ENCODE measurements at regions not wholly inside any gene's neighbourhood (a gene's known extent, or its start where the extent isn't known, plus 50 kb on each side); places are given as distances from the start of the nearest gene placed in this dataset.

DNA sequence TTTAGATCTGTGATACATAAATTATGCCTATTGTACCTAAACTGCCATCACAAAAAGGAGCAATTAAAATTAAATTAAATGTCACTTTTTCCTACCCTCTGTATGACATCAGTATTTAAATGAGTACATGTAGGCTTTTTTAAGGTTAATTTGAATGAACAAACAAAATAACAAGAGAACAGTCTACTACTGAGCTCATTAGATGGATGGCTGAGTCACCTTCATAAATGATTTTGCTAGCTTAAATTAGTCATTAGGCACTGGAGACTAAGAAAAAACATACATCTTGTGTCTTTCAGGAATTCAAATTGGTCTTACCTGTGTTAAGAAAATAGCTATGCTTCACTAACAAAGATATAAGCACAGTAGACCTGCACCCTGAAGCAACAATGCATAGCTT lies 153.6 kb downstream of the RCN1 start:
- H3K36me3 ChIP-seq (ENCODE audit: control insufficient read depth, insufficient read depth, low read length): no peaks in the 10 kb centered on the region
- no peak overlapping the region for H3K4me3 ChIP-seq (ENCODE audit: low read length)
- H3K9me3 ChIP-seq (ENCODE audit: control insufficient read depth, low read length): no peaks in the 10 kb centered on the region
- H3K9ac ChIP-seq (ENCODE audit: low read length): no peak overlapping the region
- no peaks in the 10 kb centered on the region for H3K27me3 ChIP-seq (ENCODE audit: control insufficient read depth, insufficient read depth, low read length)
- no peaks in the 10 kb centered on the region for H3K4me1 ChIP-seq (ENCODE audit: control insufficient read depth, insufficient read depth, low read length)

DNA sequence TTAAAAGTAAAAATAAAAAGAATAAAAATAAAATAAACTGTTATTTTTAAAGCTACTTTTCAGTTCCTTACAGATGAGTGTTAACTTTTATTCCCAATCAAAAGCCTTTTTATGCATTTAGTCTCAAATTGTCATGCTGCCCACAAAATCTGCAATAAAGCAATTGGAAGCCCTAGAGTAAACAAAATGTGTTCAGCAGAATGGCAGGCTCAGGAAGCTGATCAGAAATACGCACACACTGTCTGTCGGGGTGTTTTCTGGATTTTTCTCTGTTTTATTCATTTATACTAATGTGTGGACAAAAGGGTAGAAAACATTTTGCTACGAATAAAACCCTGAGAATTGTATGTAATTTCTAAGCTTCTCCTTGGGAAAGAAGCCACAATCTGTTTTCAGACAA lies 162.8 kb downstream of the RCN1 start:
- Histone ChIP-seq H3K9ac (ENCODE audit: low read length) (no peak overlapping the region), H3K9me3 (ENCODE audit: control insufficient read depth, low read length) (no peaks in the 10 kb centered on the region), H3K36me3 (ENCODE audit: control insufficient read depth, insufficient read depth, low read length) (no peaks in the 10 kb centered on the region), H3K4me3 (ENCODE audit: low read length) (no peak overlapping the region), H3K4me1 (ENCODE audit: control insufficient read depth, insufficient read depth, low read length) (no peaks in the 10 kb centered on the region), H3K27me3 (ENCODE audit: control insufficient read depth, insufficient read depth, low read length) (no peaks in the 10 kb centered on the region)

DNA sequence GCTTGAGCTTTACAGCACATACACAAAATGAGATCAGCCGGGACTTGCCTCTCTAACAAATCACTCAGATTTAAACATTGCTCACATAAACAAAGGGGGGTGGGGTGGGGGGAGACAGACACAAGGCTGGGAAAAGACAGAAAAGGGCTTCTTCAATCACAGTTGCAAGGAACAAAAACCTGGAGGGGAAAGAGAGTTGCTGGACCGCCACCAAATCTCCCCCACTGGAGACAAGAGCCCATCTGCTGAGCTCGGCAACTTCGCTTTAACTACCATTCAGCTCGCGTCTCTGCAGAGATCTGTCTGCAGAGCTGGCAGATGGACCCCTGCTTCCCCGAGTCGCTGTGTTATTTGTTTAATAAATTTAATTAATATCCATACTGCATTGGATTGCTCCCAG lies 165.0 kb downstream of the RCN1 start:
- H3K9ac ChIP-seq (ENCODE audit: low read length): no peak overlapping the region
- H3K36me3 ChIP-seq (ENCODE audit: control insufficient read depth, insufficient read depth, low read length): no peaks in the 10 kb centered on the region
- H3K9me3 ChIP-seq (ENCODE audit: control insufficient read depth, low read length): no peaks in the 10 kb centered on the region
- no peak overlapping the region for H3K4me3 ChIP-seq (ENCODE audit: low read length)
- no peaks in the 10 kb centered on the region for H3K27me3 ChIP-seq (ENCODE audit: control insufficient read depth, insufficient read depth, low read length)
- no peaks in the 10 kb centered on the region for H3K4me1 ChIP-seq (ENCODE audit: control insufficient read depth, insufficient read depth, low read length)

DNA sequence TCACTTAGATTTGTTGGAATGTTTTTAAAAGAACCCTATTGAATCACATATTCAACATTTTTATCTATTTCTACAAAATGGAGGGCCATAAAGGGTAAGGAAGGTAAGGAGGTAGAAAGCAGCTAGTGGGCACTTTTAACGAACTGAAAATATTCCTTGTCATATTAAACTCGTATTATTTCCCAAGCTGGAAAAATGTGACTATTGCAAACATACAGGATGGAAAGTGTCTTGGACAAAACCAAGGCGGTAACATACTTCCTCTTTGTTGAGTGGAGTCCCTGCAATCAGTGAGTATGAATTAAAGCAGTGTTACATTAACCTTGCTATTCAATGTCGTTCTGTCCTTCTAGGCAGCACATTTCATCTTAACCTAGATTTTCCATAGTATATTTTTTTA lies 165.6 kb downstream of the RCN1 start:
- no peak overlapping the region for H3K9ac ChIP-seq (ENCODE audit: low read length)
- H3K36me3 ChIP-seq (ENCODE audit: control insufficient read depth, insufficient read depth, low read length): no peaks in the 10 kb centered on the region
- H3K4me1 ChIP-seq (ENCODE audit: control insufficient read depth, insufficient read depth, low read length): no peaks in the 10 kb centered on the region

DNA sequence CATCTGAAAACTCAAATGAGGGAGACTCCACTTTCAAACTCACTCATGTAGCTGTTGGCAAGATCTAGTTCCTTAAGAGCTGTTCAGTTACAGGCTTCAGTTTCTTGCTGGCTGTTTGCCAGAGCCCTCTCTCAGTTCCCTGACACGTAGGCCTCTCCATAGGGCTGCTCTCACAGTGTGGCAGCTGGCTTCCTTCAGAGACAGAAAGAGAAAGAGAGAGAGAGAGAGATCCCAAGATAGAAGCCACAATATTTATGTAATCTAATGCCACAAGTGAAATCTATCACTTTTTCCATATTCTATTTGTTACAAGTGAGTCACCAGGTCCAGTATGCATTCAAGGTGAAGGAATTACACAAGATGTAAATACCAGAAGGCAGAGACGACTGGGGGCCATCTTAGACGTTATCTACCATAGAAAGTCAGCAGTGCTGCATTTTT lies 168.8 kb downstream of the RCN1 start:
- Histone ChIP-seq H3K27me3 (ENCODE audit: control insufficient read depth, insufficient read depth, low read length) (no peaks in the 10 kb centered on the region), H3K9me3 (ENCODE audit: control insufficient read depth, low read length) (no peaks in the 10 kb centered on the region), H3K36me3 (ENCODE audit: control insufficient read depth, insufficient read depth, low read length) (no peaks in the 10 kb centered on the region), H3K4me1 (ENCODE audit: control insufficient read depth, insufficient read depth, low read length) (no peaks in the 10 kb centered on the region), H3K4me3 (ENCODE audit: low read length) (no peak overlapping the region), H3K9ac (ENCODE audit: low read length) (no peak overlapping the region)

More for the DNA sequence above, 165.6 kb downstream of the RCN1 start:
- Histone ChIP-seq H3K27me3 (ENCODE audit: control insufficient read depth, insufficient read depth, low read length) (no peaks in the 10 kb centered on the region), H3K4me3 (ENCODE audit: low read length) (no peak overlapping the region), H3K9me3 (ENCODE audit: control insufficient read depth, low read length) (no peaks in the 10 kb centered on the region)

DNA sequence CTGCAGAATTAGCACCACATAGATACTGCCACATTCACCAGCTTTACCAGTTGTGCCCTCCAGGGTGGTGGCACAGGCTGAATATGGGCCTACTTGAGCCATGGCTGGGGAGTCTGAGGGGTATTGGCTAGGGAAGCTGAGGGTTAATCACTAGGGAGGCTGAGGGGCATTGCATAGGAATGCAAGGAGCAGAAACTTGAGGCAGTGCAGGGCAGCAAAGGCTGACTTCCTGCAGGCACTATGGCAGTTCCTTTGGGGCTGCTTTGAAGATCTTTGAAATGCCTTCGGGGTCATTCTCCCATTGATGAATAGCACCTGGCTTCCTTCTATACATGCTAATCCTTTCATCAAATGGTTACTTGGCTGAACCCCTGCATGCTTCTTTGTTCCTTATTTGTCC lies 171.5 kb downstream of the RCN1 start:
- Histone ChIP-seq H3K4me1 (ENCODE audit: control insufficient read depth, insufficient read depth, low read length) (no peaks in the 10 kb centered on the region), H3K36me3 (ENCODE audit: control insufficient read depth, insufficient read depth, low read length) (no peaks in the 10 kb centered on the region), H3K4me3 (ENCODE audit: low read length) (no peak overlapping the region), H3K9me3 (ENCODE audit: control insufficient read depth, low read length) (no peaks in the 10 kb centered on the region), H3K9ac (ENCODE audit: low read length) (no peak overlapping the region), H3K27me3 (ENCODE audit: control insufficient read depth, insufficient read depth, low read length) (no peaks in the 10 kb centered on the region)

DNA sequence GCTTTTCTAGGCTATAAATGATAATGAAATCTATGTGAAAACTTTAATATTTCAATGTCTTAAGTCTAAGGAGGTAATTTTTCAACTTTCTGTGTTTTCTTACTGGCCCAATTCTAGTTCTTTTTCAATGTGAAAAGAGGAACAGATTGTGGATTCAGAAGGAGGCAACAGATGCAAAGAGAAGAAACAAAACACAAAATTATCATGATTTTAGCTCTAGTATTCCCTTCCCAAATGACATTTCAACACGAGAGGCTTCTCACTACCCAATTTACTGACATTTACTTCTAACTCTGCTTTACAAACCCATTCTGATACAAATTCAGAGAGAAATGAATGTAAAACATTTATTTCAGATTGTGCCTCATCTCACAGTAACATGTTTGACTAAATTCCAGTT lies 169.4 kb downstream of the WT1 start:
- Histone ChIP-seq H3K9me3 (ENCODE audit: control insufficient read depth, low read length) (no peaks in the 10 kb centered on the region), H3K36me3 (ENCODE audit: control insufficient read depth, insufficient read depth, low read length) (no peaks in the 10 kb centered on the region), H3K27me3 (ENCODE audit: control insufficient read depth, insufficient read depth, low read length) (no peaks in the 10 kb centered on the region), H3K9ac (ENCODE audit: low read length) (no peak overlapping the region), H3K4me1 (ENCODE audit: control insufficient read depth, insufficient read depth, low read length) (no peaks in the 10 kb centered on the region), H3K4me3 (ENCODE audit: low read length) (no peak overlapping the region)

DNA sequence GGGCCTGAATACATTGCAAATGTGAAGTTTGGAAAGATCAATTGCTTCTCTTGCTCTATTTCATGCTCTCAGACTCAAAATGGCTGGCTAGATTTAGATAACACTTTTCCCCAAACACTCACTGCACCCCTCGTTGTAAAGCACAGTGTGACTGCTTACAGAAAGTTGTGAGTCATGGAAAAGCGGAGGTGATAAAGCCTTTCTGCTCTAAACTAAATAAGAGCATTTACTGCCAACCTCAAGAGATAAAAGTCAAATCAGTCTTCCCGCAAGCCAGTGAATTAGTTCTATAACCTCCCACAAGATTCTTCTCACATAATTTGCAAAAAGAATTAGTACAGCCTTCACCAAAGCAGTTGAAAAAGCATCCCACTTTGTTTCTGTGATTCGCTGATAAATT lies 168.7 kb downstream of the WT1 start:
- Histone ChIP-seq H3K4me3 (ENCODE audit: low read length) (no peak overlapping the region), H3K9ac (ENCODE audit: low read length) (no peak overlapping the region), H3K9me3 (ENCODE audit: control insufficient read depth, low read length) (no peaks in the 10 kb centered on the region), H3K4me1 (ENCODE audit: control insufficient read depth, insufficient read depth, low read length) (no peaks in the 10 kb centered on the region), H3K36me3 (ENCODE audit: control insufficient read depth, insufficient read depth, low read length) (no peaks in the 10 kb centered on the region), H3K27me3 (ENCODE audit: control insufficient read depth, insufficient read depth, low read length) (no peaks in the 10 kb centered on the region)

DNA sequence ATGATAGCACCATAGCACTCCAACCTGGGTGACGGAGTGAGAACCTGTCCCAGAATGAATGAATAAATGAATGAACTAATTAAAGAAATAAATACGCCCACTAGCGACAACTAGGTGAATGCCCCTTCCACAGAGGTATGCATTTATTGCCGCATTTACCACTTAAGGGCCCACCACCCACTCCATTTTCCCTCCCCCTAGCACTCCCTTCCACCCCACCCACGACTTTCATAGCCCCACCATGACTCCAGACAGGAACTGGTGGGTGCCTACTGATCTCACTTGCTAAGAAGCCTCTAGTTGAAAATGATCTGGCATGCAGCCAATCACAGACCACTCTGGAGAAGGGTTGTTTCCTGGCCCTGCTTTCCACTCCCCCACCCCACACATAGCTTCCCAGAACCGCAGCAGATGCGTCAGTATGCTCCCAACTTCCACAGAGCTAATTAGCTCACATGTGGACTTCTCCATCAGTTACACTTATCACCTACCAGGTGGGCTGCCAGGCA lies 167.6 kb downstream of the WT1 start:
- Histone ChIP-seq H3K4me1 (ENCODE audit: control insufficient read depth, insufficient read depth, low read length) (no peaks in the 10 kb centered on the region), H3K9me3 (ENCODE audit: control insufficient read depth, low read length) (no peaks in the 10 kb centered on the region), H3K4me3 (ENCODE audit: low read length) (no peak overlapping the region), H3K36me3 (ENCODE audit: control insufficient read depth, insufficient read depth, low read length) (no peaks in the 10 kb centered on the region), H3K27me3 (ENCODE audit: control insufficient read depth, insufficient read depth, low read length) (no peaks in the 10 kb centered on the region), H3K9ac (ENCODE audit: low read length) (no peak overlapping the region)

DNA sequence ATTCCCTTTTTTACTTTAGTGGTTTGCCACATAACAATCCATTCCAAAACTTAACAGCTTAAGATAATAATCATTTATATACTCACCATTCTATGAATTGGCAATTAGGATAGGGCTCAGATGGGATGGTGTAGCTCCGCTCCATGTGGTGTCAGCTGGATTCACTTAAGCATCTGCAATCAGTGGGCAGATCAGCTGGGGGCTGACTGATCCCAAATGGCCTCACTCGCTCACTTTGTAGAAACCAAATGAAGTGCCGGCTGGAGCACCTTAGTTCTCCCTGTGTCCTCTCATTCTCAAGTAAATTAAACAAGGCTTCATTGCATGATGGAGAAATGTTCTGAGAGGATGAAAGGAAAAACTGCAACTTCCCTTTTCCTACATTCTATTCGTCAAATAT lies 161.4 kb downstream of the WT1 start:
- no peaks in the 10 kb centered on the region for H3K36me3 ChIP-seq (ENCODE audit: control insufficient read depth, insufficient read depth, low read length)
- H3K4me3 ChIP-seq (ENCODE audit: low read length): no peak overlapping the region
- H3K9ac ChIP-seq (ENCODE audit: low read length): no peak overlapping the region
- H3K4me1 ChIP-seq (ENCODE audit: control insufficient read depth, insufficient read depth, low read length): no peaks in the 10 kb centered on the region
- no peaks in the 10 kb centered on the region for H3K9me3 ChIP-seq (ENCODE audit: control insufficient read depth, low read length)
- no peaks in the 10 kb centered on the region for H3K27me3 ChIP-seq (ENCODE audit: control insufficient read depth, insufficient read depth, low read length)

DNA sequence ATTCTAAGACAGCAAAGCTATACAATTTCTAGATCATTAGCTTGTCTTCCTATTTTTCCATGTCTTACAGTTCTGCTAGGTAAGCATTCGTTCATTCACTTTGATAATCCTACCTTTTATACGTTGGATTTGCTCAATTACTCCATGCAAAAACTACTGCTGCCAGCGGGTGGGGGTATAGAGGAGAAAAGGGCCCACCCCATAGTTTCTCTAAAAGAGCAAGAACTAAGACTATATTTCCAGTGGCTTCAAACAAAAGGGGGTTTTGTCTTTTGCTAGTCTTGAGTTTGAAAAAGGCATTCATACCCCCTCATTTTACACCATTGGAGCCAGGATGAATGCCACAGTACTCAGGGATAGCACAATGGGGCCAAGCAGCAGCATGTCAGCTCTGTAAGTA lies 155.7 kb downstream of the WT1 start:
- no peaks in the 10 kb centered on the region for H3K4me1 ChIP-seq (ENCODE audit: control insufficient read depth, insufficient read depth, low read length)
- no peaks in the 10 kb centered on the region for H3K27me3 ChIP-seq (ENCODE audit: control insufficient read depth, insufficient read depth, low read length)
- no peaks in the 10 kb centered on the region for H3K9me3 ChIP-seq (ENCODE audit: control insufficient read depth, low read length)
- H3K9ac ChIP-seq (ENCODE audit: low read length): no peak overlapping the region
- no peaks in the 10 kb centered on the region for H3K36me3 ChIP-seq (ENCODE audit: control insufficient read depth, insufficient read depth, low read length)
- H3K4me3 ChIP-seq (ENCODE audit: low read length): no peak overlapping the region

DNA sequence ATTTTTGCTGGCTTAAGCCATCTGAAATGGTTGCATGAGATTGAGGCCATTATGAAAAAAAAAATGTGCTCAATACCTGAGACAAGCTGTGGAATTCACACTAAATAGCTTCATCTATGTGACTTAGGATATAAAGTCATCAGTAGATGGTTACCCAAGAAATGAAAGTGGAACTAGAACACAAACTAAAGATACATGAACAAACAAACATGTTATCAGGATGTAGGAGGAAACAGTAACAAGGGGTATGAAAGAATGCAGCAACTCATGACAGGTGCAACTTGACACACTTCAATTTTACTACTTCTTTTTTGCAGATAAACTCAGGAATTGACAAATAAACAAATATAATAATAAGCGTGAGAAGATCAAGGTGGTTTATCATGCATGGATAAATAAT lies 155.0 kb downstream of the WT1 start:
- Histone ChIP-seq H3K9ac (ENCODE audit: low read length) (no peak overlapping the region), H3K9me3 (ENCODE audit: control insufficient read depth, low read length) (no peaks in the 10 kb centered on the region), H3K27me3 (ENCODE audit: control insufficient read depth, insufficient read depth, low read length) (no peaks in the 10 kb centered on the region), H3K4me1 (ENCODE audit: control insufficient read depth, insufficient read depth, low read length) (no peaks in the 10 kb centered on the region), H3K4me3 (ENCODE audit: low read length) (no peak overlapping the region), H3K36me3 (ENCODE audit: control insufficient read depth, insufficient read depth, low read length) (no peaks in the 10 kb centered on the region)

DNA sequence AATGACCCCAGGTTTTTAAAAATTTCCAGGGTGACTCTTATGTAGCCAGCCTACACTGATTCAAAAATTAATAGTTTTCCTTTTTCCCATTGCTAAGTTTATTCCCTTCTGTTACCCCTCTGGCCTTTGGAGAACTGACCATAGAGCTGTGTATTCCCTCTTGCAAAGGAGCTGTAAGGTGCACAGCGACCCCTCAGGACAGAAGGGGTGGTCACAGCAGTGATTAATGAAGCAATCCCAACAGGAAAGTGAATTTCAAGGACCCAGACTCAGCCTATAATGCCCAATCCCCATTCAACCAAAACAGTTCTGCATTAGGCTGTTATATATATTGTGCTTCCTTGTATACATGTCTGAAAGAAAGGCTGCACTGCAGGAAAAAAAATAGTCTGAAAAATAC lies 147.1 kb downstream of the WT1 start:
- H3K9ac ChIP-seq (ENCODE audit: low read length): no peak overlapping the region

More for the DNA sequence above, 147.1 kb downstream of the WT1 start:
- Histone ChIP-seq H3K4me1 (ENCODE audit: control insufficient read depth, insufficient read depth, low read length) (no peaks in the 10 kb centered on the region), H3K9me3 (ENCODE audit: control insufficient read depth, low read length) (no peaks in the 10 kb centered on the region), H3K27me3 (ENCODE audit: control insufficient read depth, insufficient read depth, low read length) (no peaks in the 10 kb centered on the region), H3K36me3 (ENCODE audit: control insufficient read depth, insufficient read depth, low read length) (no peaks in the 10 kb centered on the region), H3K4me3 (ENCODE audit: low read length) (no peak overlapping the region)
